OCI-LY7 (cell line): ENCODE measurements at regions not wholly inside any gene's neighbourhood (a gene's known extent, or its start where the extent isn't known, plus 50 kb on each side); places are given as distances from the start of the nearest gene placed in this dataset.

Experiments
- BruUV-seq: library from RNA; stranded (reverse); fragments of 400-500 nt; replicated peaks from 2 replicates; lab custom pipeline; 2021; lab: Mats Ljungman, UMichigan
- CTCF ChIA-PET: fragments of 300-600 bp; sonication (Branson Sonifier 250); formaldehyde crosslinking; loops from one replicate; lab custom pipeline; 2022; ENCODE audit warnings: antibody characterized with exemption; ENCODE audit not compliant: unreplicated experiment; lab: Charles Lee
- POLR2A ChIA-PET: fragments of 300-600 bp; sonication (Branson Sonifier 250); formaldehyde crosslinking; loops from one replicate; lab custom pipeline; 2022; ENCODE audit warnings: antibody characterized with exemption; lab: Charles Lee
- DNase-seq: peaks from one replicate; pipeline ENCODE4 v3.0.0-alpha.2; 2015; ENCODE audit warnings: low spot score
- H2AFZ ChIP-seq: fragments of 200-600 bp; sonication (generic), shearing (Covaris generic); 2 replicates; pipeline ENCODE4 v1.6.1; 2014; ENCODE audit warnings: mild to moderate bottlenecking, antibody characterized with exemption, low read length, moderate library complexity
- H3K27ac ChIP-seq: fragments of 200-600 bp; sonication (generic); 2 replicates; pipeline ENCODE4 v1.5.1; 2014; ENCODE audit warnings: mixed run types, low read depth, mild to moderate bottlenecking, moderate library complexity, low read length, inconsistent platforms; ENCODE audit not compliant: poor library complexity, severe bottlenecking
- H3K36me3 ChIP-seq: fragments of 200-600 bp; sonication (generic); 2 replicates; pipeline ENCODE4 v1.6.1; 2014; ENCODE audit warnings: mild to moderate bottlenecking, antibody characterized with exemption, low read length, moderate library complexity, mixed read lengths; ENCODE audit not compliant: insufficient read depth
- H3K4me1 ChIP-seq: fragments of 200-600 bp; sonication (generic); 2 replicates; pipeline ENCODE4 v1.5.1; 2014; ENCODE audit warnings: mild to moderate bottlenecking, low read length; ENCODE audit not compliant: insufficient read depth, poor library complexity, severe bottlenecking
- H3K4me2 ChIP-seq: fragments of 200-600 bp; sonication (generic); 2 replicates; pipeline ENCODE4 v1.6.1; 2014; ENCODE audit warnings: mild to moderate bottlenecking, low read length
- H3K4me3 ChIP-seq: fragments of 200-600 bp; sonication (generic); 2 replicates; pipeline ENCODE4 v1.5.1; 2014; ENCODE audit warnings: mild to moderate bottlenecking, low read depth, low read length; ENCODE audit not compliant: poor library complexity, severe bottlenecking
- H3K79me2 ChIP-seq: fragments of 200-600 bp; sonication (generic); 2 replicates; pipeline ENCODE4 v1.6.1; 2016; ENCODE audit warnings: low read depth, mild to moderate bottlenecking, low read length, moderate library complexity, mixed read lengths; ENCODE audit not compliant: insufficient read depth
- H3K9me2 ChIP-seq: fragments of 200-600 bp; sonication (generic); 2 replicates; pipeline ENCODE4 v1.6.1; 2016; ENCODE audit warnings: mild to moderate bottlenecking, low read length, mixed read lengths; ENCODE audit not compliant: insufficient read depth
- H3K9me3 ChIP-seq: fragments of 200-600 bp; sonication (generic); 2 replicates; pipeline ENCODE4 v1.6.1; 2014; ENCODE audit warnings: mild to moderate bottlenecking, mixed run types, low read length, mixed read lengths
- H4K20me1 ChIP-seq: fragments of 200-600 bp; sonication (generic); 2 replicates; pipeline ENCODE4 v1.6.1; 2014; ENCODE audit warnings: mild to moderate bottlenecking, antibody characterized with exemption, low read length, moderate library complexity, mixed read lengths; ENCODE audit not compliant: insufficient read depth
- EZH2phosphoT487 ChIP-seq: fragments of 200-600 bp; sonication (generic); IDR thresholded peaks from 2 replicates; pipeline ENCODE4 v1.6.1; 2018; ENCODE audit warnings: low read depth, borderline replicate concordance, mild to moderate bottlenecking, mixed run types, antibody characterized with exemption, low read length, moderate library complexity, mixed read lengths
- intact Hi-C: fragments of 100-400 bp; cut with micrococcal nuclease; formaldehyde crosslinking; loops from one replicate; pipeline ENCODE4 v1.10.0; 2022; ENCODE audit not compliant: unreplicated experiment
- TF ChIP-seq, protein P1 (sequence below): fragments of 200-600 bp; sonication (generic); conservative IDR thresholded peaks from 2 replicates; pipeline ENCODE4 v1.5.1; 2014; ENCODE audit warnings: mild to moderate bottlenecking, antibody characterized with exemption, low read length, moderate library complexity, mixed read lengths

- no peak for DNase-seq
- no peaks in the 10 kb centered on the region for H3K79me2 ChIP-seq
- H3K4me1 ChIP-seq: no peaks in the 10 kb centered on the region
- no peaks in the 10 kb centered on the region for H3K9me2 ChIP-seq
- no peak for TF ChIP-seq EZH2phosphoT487
- TF ChIP-seq, protein P1, sequence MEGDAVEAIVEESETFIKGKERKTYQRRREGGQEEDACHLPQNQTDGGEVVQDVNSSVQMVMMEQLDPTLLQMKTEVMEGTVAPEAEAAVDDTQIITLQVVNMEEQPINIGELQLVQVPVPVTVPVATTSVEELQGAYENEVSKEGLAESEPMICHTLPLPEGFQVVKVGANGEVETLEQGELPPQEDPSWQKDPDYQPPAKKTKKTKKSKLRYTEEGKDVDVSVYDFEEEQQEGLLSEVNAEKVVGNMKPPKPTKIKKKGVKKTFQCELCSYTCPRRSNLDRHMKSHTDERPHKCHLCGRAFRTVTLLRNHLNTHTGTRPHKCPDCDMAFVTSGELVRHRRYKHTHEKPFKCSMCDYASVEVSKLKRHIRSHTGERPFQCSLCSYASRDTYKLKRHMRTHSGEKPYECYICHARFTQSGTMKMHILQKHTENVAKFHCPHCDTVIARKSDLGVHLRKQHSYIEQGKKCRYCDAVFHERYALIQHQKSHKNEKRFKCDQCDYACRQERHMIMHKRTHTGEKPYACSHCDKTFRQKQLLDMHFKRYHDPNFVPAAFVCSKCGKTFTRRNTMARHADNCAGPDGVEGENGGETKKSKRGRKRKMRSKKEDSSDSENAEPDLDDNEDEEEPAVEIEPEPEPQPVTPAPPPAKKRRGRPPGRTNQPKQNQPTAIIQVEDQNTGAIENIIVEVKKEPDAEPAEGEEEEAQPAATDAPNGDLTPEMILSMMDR: no peak
- no peak overlapping the region for H3K4me3 ChIP-seq
- ChIA-PET CTCF (no interaction called here), POLR2A (no interaction called here)
- H4K20me1 ChIP-seq: no peaks in the 10 kb centered on the region
- no peaks in the 10 kb centered on the region for H3K9me3 ChIP-seq
- BruUV-seq: no TSS peak
- no peak overlapping the region for H3K27ac ChIP-seq
- H3K36me3 ChIP-seq: no peaks in the 10 kb centered on the region
- intact Hi-C loops: no loop called here
- no peak overlapping the region for H2AFZ ChIP-seq
- H3K4me2 ChIP-seq: no peak overlapping the region
Observed at GRCh38 chr11:70853068-70853769, 399.2 kb downstream of the SHANK2 start.

GRCh38 chr11:70853770-70854108 lies 398.6 kb downstream of the SHANK2 start:
- H4K20me1 ChIP-seq: no peaks in the 10 kb centered on the region
- H3K79me2 ChIP-seq: no peaks in the 10 kb centered on the region
- no peak for TF ChIP-seq EZH2phosphoT487
- TF ChIP-seq, protein P1: no peak
- H3K4me2 ChIP-seq: no peak overlapping the region
- H3K9me3 ChIP-seq: no peaks in the 10 kb centered on the region
- no peaks in the 10 kb centered on the region for H3K9me2 ChIP-seq
- H3K4me1 ChIP-seq: no peaks in the 10 kb centered on the region
- H3K36me3 ChIP-seq: no peaks in the 10 kb centered on the region
- no peak overlapping the region for H3K4me3 ChIP-seq
- no peak overlapping the region for H2AFZ ChIP-seq
- no peak for DNase-seq
- H3K27ac ChIP-seq: no peak overlapping the region
- POLR2A ChIA-PET: no interaction called here
- CTCF ChIA-PET: no interaction called here
- intact Hi-C loops: no loop called here
- no TSS peak for BruUV-seq

- Histone ChIP-seq H3K79me2 (no peaks in the 10 kb centered on the region), H4K20me1 (no peaks in the 10 kb centered on the region), H3K4me1 (no peaks in the 10 kb centered on the region), H2AFZ (no peak overlapping the region), H3K4me3 (no peak overlapping the region), H3K36me3 (no peaks in the 10 kb centered on the region), H3K4me2 (no peak overlapping the region), H3K27ac (no peak overlapping the region), H3K9me2 (no peaks in the 10 kb centered on the region), H3K9me3 (no peaks in the 10 kb centered on the region)
- intact Hi-C loops: no loop called here
- ChIA-PET CTCF (no interaction called here), POLR2A (no interaction called here)
- no peak for TF ChIP-seq EZH2phosphoT487
- no TSS peak for BruUV-seq
- DNase-seq: no peak
Observed at GRCh38 chr11:70854201-70854600, 398.2 kb downstream of the SHANK2 start.
